ENCODE measurements at regions not wholly inside any gene's neighbourhood (a gene's known extent, or its start where the extent isn't known, plus 50 kb on each side); places are given as distances from the start of the nearest gene placed in this dataset.

DNA sequence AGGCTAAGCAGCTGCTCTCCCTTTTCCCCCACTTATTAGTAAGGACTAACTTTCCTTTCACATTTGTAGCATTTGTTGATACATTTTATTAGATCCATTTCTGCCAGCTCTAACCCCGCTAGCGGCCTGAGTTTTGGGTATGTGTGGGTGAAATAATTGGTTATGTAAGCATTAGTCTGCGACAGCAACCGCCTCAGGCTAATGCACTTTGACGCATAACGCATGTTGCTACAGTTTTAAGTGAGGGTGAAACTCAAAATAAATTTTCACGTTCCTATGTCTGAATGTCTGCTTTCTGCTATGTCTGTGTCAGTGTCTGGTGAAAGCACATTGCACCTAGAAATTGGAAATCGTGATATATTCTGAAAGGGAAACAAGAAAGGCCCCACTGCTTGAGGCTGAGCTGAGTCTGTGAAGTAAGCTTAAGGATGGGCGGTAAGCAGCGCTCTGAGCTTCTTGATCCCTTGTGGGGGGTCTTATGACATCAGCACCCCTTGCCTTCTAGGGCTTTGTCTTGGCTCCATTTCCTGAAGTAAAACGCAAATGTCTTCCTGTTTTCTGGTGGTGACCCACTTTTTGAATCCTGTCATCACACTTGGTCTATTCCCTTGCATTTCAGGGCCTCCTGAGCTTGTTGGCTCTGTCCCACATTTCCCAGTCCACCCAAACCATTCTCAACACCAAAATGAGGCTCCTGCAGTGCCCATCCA, 648.3 kb upstream of the ARGLU1 start:
- Mint-ChIP-seq H3K27me3 (no peaks in the 10 kb centered on the region), H3K4me3 (no peak overlapping the region), H3K4me1 (ENCODE audit: low read depth) (no peaks in the 10 kb centered on the region), H3K36me3 (no peaks in the 10 kb centered on the region), H3K9me3 (no peaks in the 10 kb centered on the region), H3K27ac (no peak overlapping the region)
- ChIA-PET POLR2A (no interaction called here), CTCF (interaction anchor here (0.6 to 1.3 kb wide), 3 partner anchors 7 to 939 kb away, joined by 3 to 6 read pairs (median 4); no protein-coding TSS in a partner anchor)
- intact Hi-C loops (cut with micrococcal nuclease), result no loop called here
- no peak for DNase-seq

DNA sequence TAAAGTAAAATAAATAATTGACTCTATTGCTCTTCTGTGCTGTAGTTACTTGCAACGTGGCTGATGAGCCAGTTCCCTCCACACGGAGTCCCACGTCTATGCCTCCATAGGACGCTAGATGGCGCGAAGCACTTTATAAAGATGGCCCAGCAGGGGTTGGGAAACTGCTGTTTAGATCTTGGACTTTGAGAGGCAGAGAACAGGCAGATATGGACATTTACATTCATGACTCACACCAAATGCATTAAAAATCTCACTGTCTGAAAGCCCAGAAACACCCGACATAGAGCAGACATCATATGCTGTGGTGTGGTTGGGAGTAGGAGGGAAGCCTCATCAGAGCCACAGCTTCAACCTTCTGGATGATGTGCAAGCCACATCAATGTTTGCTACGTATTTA, 643.1 kb upstream of the ARGLU1 start:
- Mint-ChIP-seq H3K27ac (no peak overlapping the region), H3K27me3 (no peaks in the 10 kb centered on the region), H3K9me3 (no peaks in the 10 kb centered on the region), H3K4me3 (no peak overlapping the region), H3K36me3 (no peaks in the 10 kb centered on the region), H3K4me1 (ENCODE audit: low read depth) (no peaks in the 10 kb centered on the region)
- DNase-seq, result peak; percentile 63
- POLR2A ChIA-PET, result no interaction called here
- CTCF ChIA-PET, result interaction anchor here (0.7 to 7.4 kb wide), 6 partner anchors 8 to 945 kb away, joined by 3 to 32 read pairs (median 4); no protein-coding TSS in a partner anchor
- intact Hi-C loops (cut with micrococcal nuclease), result loop anchor here (1.0 to 5.0 kb wide), 2 partner anchors 656 to 944 kb away; a partner anchor contains a TSS

DNA sequence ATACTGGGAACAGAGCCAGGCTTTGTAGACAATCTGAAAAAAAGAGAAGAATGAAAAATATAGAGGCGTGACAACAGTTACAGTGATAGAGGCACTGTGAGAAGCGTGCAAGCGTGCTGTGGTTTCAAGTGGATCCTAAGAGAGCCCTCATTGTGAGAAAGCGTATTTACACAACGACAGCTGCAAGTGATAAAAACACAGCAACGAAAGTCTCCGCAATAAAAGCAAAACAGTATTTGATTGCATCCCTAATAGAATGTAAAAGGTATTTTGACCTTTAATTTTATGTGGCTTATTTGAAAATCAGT, 642.7 kb upstream of the ARGLU1 start:
- no peaks in the 10 kb centered on the region for H3K27me3 Mint-ChIP-seq
- intact Hi-C loops (cut with micrococcal nuclease), result loop anchor here (1.0 to 5.0 kb wide), 2 partner anchors 657 to 945 kb away; a partner anchor contains a TSS
- no peak overlapping the region for H3K4me3 Mint-ChIP-seq
- no peaks in the 10 kb centered on the region for H3K9me3 Mint-ChIP-seq
- no peak overlapping the region for H3K27ac Mint-ChIP-seq
- DNase-seq, result no peak
- H3K4me1 Mint-ChIP-seq (ENCODE audit: low read depth), result no peaks in the 10 kb centered on the region
- H3K36me3 Mint-ChIP-seq, result no peaks in the 10 kb centered on the region
- CTCF ChIA-PET, result interaction anchor here (1.0 to 7.4 kb wide), 3 partner anchors 9 to 945 kb away, joined by 3 to 32 read pairs (median 12); no protein-coding TSS in a partner anchor
- POLR2A ChIA-PET, result no interaction called here

DNA sequence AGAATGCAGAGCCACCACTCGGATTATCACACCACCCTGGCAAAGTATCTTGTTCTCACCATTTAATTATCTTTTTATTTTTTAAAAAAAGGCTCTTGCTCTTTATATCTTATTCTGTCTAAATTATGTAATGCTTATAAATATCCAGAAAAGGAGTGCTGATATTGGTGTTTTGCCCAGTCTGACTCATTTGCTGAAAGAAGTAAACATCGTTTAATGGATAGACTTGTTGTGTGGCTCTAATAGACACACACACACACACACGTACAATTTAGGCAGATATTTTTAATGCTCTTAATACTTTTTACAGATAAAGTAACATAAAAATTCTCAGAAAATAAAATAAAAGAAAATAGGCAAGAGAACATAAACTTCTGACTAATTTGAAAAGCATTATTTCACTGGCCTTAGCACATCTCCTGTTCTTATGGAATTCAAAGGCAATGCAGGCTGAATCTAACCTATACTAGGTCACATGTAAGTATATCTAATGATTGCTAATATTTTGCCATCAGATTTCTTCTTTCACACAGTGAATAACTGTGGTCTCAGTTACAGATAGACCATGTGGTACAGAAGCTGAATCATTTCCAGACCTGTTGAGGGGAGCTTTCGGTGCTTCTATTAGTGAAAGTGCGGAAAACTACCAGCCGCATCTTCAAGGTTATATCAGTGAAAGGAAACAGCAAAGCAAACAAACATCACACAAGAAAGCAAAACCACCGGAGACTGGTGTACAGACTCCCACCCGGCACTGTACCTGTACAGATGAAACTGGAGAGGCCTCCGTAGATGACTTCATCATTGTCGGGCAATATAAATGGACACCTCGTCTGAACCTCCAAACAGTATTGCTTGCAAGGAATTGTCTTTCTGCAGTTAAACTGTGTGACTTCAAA, 642.1 kb upstream of the ARGLU1 start:
- intact Hi-C loops (cut with micrococcal nuclease), result loop anchor here (5.0 kb wide), 1 partner anchor 657 kb away; a partner anchor contains a TSS
- CTCF ChIA-PET, result interaction anchor here (1.7 to 7.4 kb wide), 2 partner anchors 439 to 946 kb away, joined by 12 to 32 read pairs; no protein-coding TSS in a partner anchor
- Mint-ChIP-seq H3K36me3 (no peaks in the 10 kb centered on the region), H3K4me3 (no peak overlapping the region), H3K4me1 (ENCODE audit: low read depth) (no peaks in the 10 kb centered on the region), H3K9me3 (no peaks in the 10 kb centered on the region), H3K27me3 (no peaks in the 10 kb centered on the region), H3K27ac (no peak overlapping the region)
- POLR2A ChIA-PET, result no interaction called here
- DNase-seq, result no peak

DNA sequence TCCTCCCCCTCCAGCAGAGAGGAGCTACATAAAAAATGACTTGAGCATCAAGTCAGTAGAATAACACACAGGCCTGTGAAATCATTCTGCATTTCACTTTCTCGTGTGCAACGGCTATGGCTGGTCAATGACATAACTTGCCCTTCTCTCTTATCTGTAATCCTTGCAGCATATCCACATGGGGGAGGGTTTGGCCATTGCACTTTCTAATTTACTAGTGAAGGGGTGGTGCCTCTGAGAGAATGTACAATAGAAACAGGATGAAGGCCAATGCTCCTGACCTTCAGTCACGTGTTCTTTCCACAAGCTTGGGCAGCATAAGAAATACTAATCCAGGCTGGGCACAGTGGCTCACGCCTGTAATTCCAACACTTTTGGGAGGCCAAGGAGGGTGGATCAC, 641.0 kb upstream of the ARGLU1 start:
- H3K9me3 Mint-ChIP-seq, result no peaks in the 10 kb centered on the region
- CTCF ChIA-PET, result interaction anchor here (0.7 to 7.4 kb wide), 3 partner anchors 8 to 1233 kb away, joined by 3 to 32 read pairs (median 4); no protein-coding TSS in a partner anchor

DNA sequence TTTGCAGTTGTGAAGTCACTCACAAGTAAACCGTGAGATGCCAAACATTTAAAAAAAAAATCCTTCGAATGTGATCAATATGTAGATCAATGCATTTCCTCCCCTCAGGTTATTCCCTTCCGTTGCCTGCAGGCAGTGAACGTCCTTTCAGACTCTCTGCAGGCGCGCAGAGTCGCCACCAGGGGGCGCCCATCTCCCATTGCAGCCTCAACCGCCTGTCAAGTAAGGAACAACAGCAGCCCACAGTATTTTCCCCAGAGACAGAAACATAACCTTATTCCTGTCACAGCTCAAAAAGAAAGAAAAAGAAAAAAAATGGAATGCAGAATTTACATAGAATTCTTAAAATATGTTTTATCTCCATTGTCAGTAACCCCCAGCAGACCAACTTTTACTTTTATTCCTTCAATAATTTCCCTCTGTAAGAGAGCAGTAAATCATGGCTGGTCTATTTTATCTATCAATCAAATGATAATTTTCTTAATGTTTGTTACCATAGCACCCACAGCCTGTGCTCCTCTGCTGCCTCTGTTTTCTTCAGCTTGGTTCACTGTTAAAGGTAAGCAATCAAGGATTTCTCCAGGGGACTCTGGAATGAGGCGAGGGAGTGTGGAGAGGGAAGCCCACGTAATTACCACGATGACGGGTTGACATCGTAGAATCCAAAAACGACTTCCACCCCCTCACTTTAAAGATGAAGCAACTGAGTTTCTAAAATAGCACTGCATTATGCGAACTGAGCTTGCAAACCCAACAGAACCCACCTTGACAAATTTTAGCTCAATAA, 637.6 kb upstream of the ARGLU1 start:
- intact Hi-C loops (cut with micrococcal nuclease), result no loop called here
- H3K9me3 Mint-ChIP-seq, result no peaks in the 10 kb centered on the region
- ChIA-PET CTCF (interaction anchor here (0.9 to 1.5 kb wide), 4 partner anchors 11 to 950 kb away, joined by 3 to 8 read pairs (median 6); no protein-coding TSS in a partner anchor), POLR2A (no interaction called here)
- H3K36me3 Mint-ChIP-seq, result no peaks in the 10 kb centered on the region
- DNase-seq, result peak; percentile 67
- no peaks in the 10 kb centered on the region for H3K27me3 Mint-ChIP-seq
- no peak overlapping the region for H3K4me3 Mint-ChIP-seq
- no peaks in the 10 kb centered on the region for H3K4me1 Mint-ChIP-seq (ENCODE audit: low read depth)
- no peak overlapping the region for H3K27ac Mint-ChIP-seq

More for the DNA sequence above, 641.0 kb upstream of the ARGLU1 start:
- H3K4me1 Mint-ChIP-seq (ENCODE audit: low read depth), result no peaks in the 10 kb centered on the region
- H3K27me3 Mint-ChIP-seq, result no peaks in the 10 kb centered on the region
- H3K27ac Mint-ChIP-seq, result no peak overlapping the region
- intact Hi-C loops (cut with micrococcal nuclease), result no loop called here
- no peaks in the 10 kb centered on the region for H3K36me3 Mint-ChIP-seq
- POLR2A ChIA-PET, result no interaction called here
- DNase-seq, result no peak
- no peak overlapping the region for H3K4me3 Mint-ChIP-seq

DNA sequence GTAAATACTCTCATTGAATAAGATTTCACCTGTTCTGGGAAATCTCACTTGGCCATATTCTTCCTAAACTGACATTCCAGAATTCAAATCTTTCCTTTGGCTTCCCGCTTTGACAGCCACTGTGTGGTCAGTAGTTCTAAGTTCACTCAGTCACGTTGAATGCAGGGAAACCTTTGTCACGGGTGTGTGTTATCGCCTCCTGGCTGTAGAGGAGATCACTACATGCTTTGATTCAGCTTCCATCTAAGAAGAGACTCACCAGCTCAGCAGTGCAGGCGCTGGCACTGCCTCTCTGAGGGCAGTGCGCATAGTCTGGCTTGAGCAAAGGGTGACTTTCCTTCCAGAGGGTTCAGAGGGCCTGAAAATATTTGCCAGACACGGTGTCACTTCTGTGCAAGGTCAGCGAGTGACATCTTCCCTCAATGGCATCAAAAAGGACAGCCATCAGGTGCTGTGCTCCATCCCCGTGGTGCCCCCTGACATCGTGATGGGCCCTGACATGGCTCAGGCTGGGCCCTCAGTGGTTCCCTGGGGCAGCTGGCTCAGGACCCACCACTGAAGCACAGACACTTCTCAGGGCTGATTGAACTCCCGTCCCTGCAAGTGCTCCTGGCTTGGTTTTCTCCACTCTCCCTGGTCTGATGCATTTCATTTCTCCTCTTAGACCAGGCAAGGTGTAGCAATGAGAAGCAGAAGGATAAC, 635.4 kb upstream of the ARGLU1 start:
- Mint-ChIP-seq H3K4me1 (ENCODE audit: low read depth) (no peaks in the 10 kb centered on the region), H3K36me3 (no peaks in the 10 kb centered on the region), H3K4me3 (no peak overlapping the region), H3K27ac (no peak overlapping the region), H3K9me3 (no peaks in the 10 kb centered on the region), H3K27me3 (no peaks in the 10 kb centered on the region)
- intact Hi-C loops (cut with micrococcal nuclease), result no loop called here
- DNase-seq, result no peak
- CTCF ChIA-PET, result interaction anchor here (0.5 to 1.9 kb wide), 10 partner anchors 9 to 953 kb away, joined by 3 to 7 read pairs (median 3); no protein-coding TSS in a partner anchor
- POLR2A ChIA-PET, result interaction anchor here (0.7 kb wide), 1 partner anchor 24 kb away, joined by 3 read pairs; no protein-coding TSS in a partner anchor

DNA sequence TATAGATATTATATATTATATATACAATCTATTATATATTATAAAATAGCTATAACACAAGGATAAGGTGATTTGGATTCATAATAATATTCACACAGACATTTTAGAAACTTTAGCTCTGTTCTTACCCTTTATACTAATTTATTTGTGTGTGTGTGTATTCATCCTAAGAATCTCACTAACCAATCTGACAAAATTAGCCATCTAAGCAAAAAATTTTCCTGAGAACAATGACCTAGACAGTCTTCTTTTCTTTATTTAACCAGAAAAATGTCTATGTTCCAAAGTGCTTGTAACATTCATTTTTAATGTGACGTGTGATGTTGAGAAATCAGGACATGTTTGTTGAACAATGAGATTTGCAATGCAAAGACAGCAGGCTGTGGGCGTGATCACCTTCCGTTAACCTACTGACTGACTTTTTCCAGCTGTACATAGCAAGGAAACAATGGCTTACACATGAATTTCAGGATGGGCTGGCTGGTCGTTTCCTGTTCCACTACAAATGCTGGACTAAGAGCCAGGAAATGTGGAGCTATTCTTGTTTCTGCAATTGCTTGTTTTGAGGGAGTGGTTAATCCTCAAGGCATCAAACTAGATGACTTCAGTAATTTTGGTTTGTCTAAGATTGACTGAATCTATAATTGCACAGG, 634.6 kb upstream of the ARGLU1 start:
- Mint-ChIP-seq H3K4me1 (ENCODE audit: low read depth) (no peaks in the 10 kb centered on the region), H3K27me3 (no peaks in the 10 kb centered on the region), H3K4me3 (no peak overlapping the region), H3K27ac (no peak overlapping the region), H3K9me3 (no peaks in the 10 kb centered on the region), H3K36me3 (no peaks in the 10 kb centered on the region)
- ChIA-PET CTCF (interaction anchor here (0.5 to 1.9 kb wide), 9 partner anchors 9 to 953 kb away, joined by 3 to 7 read pairs (median 3); no protein-coding TSS in a partner anchor), POLR2A (no interaction called here)
- intact Hi-C loops (cut with micrococcal nuclease), result no loop called here
- no peak for DNase-seq

DNA sequence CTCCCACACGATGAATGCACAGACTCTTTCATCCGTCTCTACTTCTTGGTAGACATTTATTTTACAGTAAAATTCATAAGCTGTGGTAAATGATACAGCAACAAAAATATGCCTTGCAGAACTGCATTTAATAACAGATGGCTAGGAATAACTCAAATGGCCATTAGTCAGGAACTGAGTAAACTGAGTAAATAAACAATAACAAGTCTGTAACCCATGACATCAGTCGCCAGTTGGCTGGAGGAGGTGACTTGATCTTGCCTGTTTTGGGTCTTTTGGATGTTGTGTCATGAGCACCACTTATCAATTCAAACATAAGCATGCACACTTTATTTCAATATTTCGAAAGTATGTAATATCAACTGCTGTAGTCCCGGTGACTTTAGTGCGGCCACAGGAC, 632.6 kb upstream of the ARGLU1 start:
- Mint-ChIP-seq H3K9me3 (no peaks in the 10 kb centered on the region), H3K27me3 (no peaks in the 10 kb centered on the region), H3K4me3 (no peak overlapping the region), H3K4me1 (ENCODE audit: low read depth) (no peaks in the 10 kb centered on the region), H3K36me3 (no peaks in the 10 kb centered on the region), H3K27ac (no peak overlapping the region)
- ChIA-PET POLR2A (no interaction called here), CTCF (interaction anchor here (1.0 kb wide), 1 partner anchor 11 kb away, joined by 3 read pairs; no protein-coding TSS in a partner anchor)
- intact Hi-C loops (cut with micrococcal nuclease), result no loop called here
- no peak for DNase-seq

DNA sequence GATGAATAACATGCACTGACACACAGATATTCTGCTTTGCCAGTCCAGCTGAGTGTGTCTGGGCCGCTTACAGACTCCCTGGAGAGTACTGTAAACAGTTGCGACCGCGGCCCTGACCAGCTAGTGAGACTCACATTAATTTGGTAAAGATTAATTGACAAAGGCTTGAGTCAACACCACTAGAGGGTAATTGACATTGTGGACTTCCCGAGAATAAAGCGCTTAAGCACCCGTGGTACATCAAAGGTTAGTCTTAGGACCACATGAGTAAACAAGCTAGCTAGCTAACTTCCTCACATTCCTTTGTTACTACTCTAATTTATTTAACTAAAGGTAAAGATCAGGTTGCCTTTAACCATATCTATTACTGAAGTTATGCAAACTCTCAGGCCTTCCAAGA, 624.4 kb upstream of the ARGLU1 start:
- no peak overlapping the region for H3K4me3 Mint-ChIP-seq
- H3K27me3 Mint-ChIP-seq, result no peaks in the 10 kb centered on the region
- H3K27ac Mint-ChIP-seq, result no peak overlapping the region
- no peak for DNase-seq
- H3K4me1 Mint-ChIP-seq (ENCODE audit: low read depth), result no peaks in the 10 kb centered on the region
- H3K9me3 Mint-ChIP-seq, result no peaks in the 10 kb centered on the region
- intact Hi-C loops (cut with micrococcal nuclease), result no loop called here
- ChIA-PET POLR2A (no interaction called here), CTCF (interaction anchor here (1.3 kb wide), 1 partner anchor 13 kb away, joined by 3 read pairs; no protein-coding TSS in a partner anchor)
- no peaks in the 10 kb centered on the region for H3K36me3 Mint-ChIP-seq

DNA sequence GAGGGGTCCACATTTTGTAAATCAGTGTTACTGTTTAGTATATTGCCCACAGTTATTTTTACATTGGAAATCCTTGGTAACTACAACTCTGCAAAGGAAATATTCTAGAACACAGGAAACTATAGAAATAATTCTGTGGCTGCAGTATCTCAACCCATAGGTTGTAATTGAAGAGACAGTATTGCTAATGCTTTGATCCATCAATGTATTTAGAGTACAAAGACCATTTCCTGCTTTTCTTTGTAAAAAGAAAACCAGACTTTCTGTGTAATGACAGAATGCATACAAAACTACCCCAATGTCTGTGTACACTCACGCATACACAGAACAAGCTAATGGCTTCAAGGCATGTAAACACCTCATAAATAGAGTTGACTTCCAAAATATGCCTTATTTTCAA, 622.1 kb upstream of the ARGLU1 start:
- H3K9me3 Mint-ChIP-seq, result no peaks in the 10 kb centered on the region
- DNase-seq, result no peak
- ChIA-PET CTCF (no interaction called here), POLR2A (no interaction called here)
- H3K36me3 Mint-ChIP-seq, result no peaks in the 10 kb centered on the region
- H3K4me1 Mint-ChIP-seq (ENCODE audit: low read depth), result no peaks in the 10 kb centered on the region
- H3K4me3 Mint-ChIP-seq, result no peak overlapping the region
- intact Hi-C loops (cut with micrococcal nuclease), result no loop called here
- no peak overlapping the region for H3K27ac Mint-ChIP-seq
- no peaks in the 10 kb centered on the region for H3K27me3 Mint-ChIP-seq

Data from activated CD4-positive, alpha-beta memory T cell treated with anti-CD3 and anti-CD28 coated beads for 36 hours (primary cell).